ENCODE measurements at regions not wholly inside any gene's neighbourhood (a gene's known extent, or its start where the extent isn't known, plus 50 kb on each side); places are given as distances from the start of the nearest gene placed in this dataset.

GRCh38 chr20:4585758-4586157 is 100.5 kb upstream of the PRNP start:
- DNase-seq (ENCODE audit: low read depth in 1 of 2, low spot score in 1 of 2): no peak
- Histone ChIP-seq H3K4me1 (ENCODE audit: low read depth) (no peaks in the 10 kb centered on the region), H3K27ac (no peak overlapping the region)

DNA sequence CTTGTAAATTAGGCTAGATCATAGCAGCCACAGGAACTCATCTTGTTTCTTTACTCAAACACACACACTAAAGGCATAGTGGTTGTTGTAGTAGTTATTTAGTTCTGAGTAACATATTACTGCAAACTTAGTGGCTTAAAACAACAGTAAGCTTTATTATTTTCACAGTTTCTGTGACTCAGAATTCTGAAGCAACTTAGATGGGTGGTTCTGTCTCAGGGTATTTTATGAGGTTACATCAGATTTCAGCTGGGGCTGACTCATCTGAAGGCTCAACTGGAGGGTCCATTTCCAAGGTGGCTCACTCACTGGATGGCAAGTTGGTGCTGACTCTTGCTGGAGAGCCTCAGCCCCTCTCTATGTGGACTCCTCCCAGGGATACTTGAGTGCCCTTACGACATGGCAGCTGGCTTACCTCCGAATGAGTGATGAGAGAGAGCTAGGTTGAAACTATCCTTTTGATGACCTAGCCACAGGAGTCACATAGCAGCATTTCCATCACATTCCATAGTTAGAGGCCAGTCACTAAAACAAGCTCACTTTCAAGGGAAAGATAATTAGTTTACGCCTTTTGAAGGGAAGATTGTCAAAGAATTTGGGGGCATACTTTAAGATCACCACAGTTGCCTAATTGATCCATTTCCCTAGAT is 101.0 kb upstream of the PRNP start:
- Histone ChIP-seq H3K36me3 (no peaks in the 10 kb centered on the region), H3K27me3 (no peaks in the 10 kb centered on the region), H3K9me3 (ENCODE audit: low read depth) (no peaks in the 10 kb centered on the region), H3K4me1 (ENCODE audit: low read depth) (no peaks in the 10 kb centered on the region), H3K27ac (no peak overlapping the region), H3K4me3 (no peak overlapping the region)
- no peak for TF ChIP-seq CTCF (IDR thresholded peaks at IDR 0.05; ENCODE audit: low read depth, low read length)
- DNase-seq (ENCODE audit: low read depth in 1 of 2, low spot score in 1 of 2): peak in 1 of 2 donors; percentile 79

More at GRCh38 chr20:4585758-4586157, 100.5 kb upstream of the PRNP start:
- Histone ChIP-seq H3K36me3 (no peaks in the 10 kb centered on the region), H3K4me3 (no peak overlapping the region), H3K27me3 (no peaks in the 10 kb centered on the region), H3K9me3 (ENCODE audit: low read depth) (no peaks in the 10 kb centered on the region)
- TF ChIP-seq CTCF (IDR thresholded peaks at IDR 0.05; ENCODE audit: low read depth, low read length): no peak

DNA sequence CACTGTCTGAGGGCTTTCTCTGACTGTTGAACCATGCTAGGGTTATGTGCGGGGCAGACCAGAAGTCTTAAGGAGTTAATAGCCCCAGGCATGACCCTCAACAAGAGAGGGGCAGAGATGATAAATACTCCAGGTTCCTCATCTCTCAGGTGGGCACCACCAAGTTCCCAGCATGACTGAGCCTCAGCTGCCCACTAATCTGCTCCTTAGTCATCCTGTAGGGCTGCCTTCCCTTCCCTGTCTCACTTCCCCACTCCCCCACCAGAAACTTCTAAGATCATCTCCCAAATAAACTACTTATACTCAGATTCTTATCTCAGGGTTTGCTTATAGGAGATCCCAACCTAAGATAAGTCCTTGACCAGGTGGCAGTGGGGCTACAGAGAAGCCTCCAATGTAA is 101.7 kb upstream of the PRNP start:
- Histone ChIP-seq H3K27ac (no peak overlapping the region), H3K4me3 (no peak overlapping the region)

GRCh38 chr20:4581838-4582237 is 104.4 kb upstream of the PRNP start:
- H3K4me3 ChIP-seq: no peak overlapping the region
- H3K4me1 ChIP-seq (ENCODE audit: low read depth): no peaks in the 10 kb centered on the region
- H3K9me3 ChIP-seq (ENCODE audit: low read depth): no peaks in the 10 kb centered on the region
- peak; percentile 2 for TF ChIP-seq CTCF (IDR thresholded peaks at IDR 0.05; ENCODE audit: low read depth, low read length)
- DNase-seq (ENCODE audit: low read depth in 1 of 2, low spot score in 1 of 2): no peak
- H3K27me3 ChIP-seq: no peaks in the 10 kb centered on the region
- no peak overlapping the region for H3K27ac ChIP-seq
- H3K36me3 ChIP-seq: no peaks in the 10 kb centered on the region

More for the DNA sequence above, 101.7 kb upstream of the PRNP start:
- H3K9me3 ChIP-seq (ENCODE audit: low read depth): no peaks in the 10 kb centered on the region
- DNase-seq (ENCODE audit: low read depth in 1 of 2, low spot score in 1 of 2): no peak
- no peaks in the 10 kb centered on the region for H3K4me1 ChIP-seq (ENCODE audit: low read depth)
- no peaks in the 10 kb centered on the region for H3K27me3 ChIP-seq
- no peak for TF ChIP-seq CTCF (IDR thresholded peaks at IDR 0.05; ENCODE audit: low read depth, low read length)
- no peaks in the 10 kb centered on the region for H3K36me3 ChIP-seq

DNA sequence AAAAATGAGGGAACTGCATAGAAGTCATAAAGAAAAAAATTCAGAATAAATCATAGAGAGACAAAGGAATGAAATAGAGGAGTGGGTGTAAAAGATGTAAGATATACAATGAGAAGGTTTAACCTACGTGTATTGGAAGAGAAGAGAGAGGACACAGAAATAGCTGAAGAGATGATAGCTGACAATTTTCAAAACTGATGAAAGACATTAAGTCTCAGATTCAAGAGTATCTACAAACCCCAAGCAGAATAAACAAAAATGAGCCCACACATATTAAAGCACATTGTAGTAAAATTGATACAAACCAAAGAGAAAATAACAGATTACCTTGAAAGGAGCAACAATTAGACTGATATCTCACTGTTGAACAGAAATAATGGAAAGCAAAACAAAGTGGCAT is 107.9 kb upstream of the PRNP start:
- Histone ChIP-seq H3K4me3 (no peak overlapping the region), H3K9me3 (ENCODE audit: low read depth) (no peaks in the 10 kb centered on the region), H3K27me3 (no peaks in the 10 kb centered on the region), H3K27ac (no peak overlapping the region), H3K36me3 (no peaks in the 10 kb centered on the region), H3K4me1 (ENCODE audit: low read depth) (no peaks in the 10 kb centered on the region)
- TF ChIP-seq CTCF (IDR thresholded peaks at IDR 0.05; ENCODE audit: low read depth, low read length): no peak
- no peak for DNase-seq (ENCODE audit: low read depth in 1 of 2, low spot score in 1 of 2)
